Right lobe of liver (tissue), 4 donors: ENCODE measurements at regions not wholly inside any gene's neighbourhood (a gene's known extent, or its start where the extent isn't known, plus 50 kb on each side); places are given as distances from the start of the nearest gene placed in this dataset.

Experiments
- CTCF ChIP-seq, 4 donors: fragments of 200-600 bp in 3 of 4; fragments of 450-650 bp in 1 of 4; IDR thresholded peaks; one replicate each; pipeline versions ENCODE4 v1.5.1 to v1.8.0; 2016 to 2022; ENCODE audit warnings: antibody characterized with exemption in 4 of 4, mild to moderate bottlenecking in 2 of 4
- POLR2A ChIP-seq: fragments of 450-650 bp; IDR thresholded peaks from one replicate; pipeline ENCODE4 v1.6.1; 2017; ENCODE audit warnings: antibody characterized with exemption, mild to moderate bottlenecking
- donor health status: DM: no; HTN: no; CAD: no.
- donor health status: DM: no; HTN: no; CAD: no.
- donor health status: DM: no; HTN: yes; CAD: no.

- TF ChIP-seq POLR2A: no peak
- no peak for TF ChIP-seq CTCF (IDR thresholded peaks at IDR 0.05)
Measured at GRCh38 chr18:73419531-73419930, 551.7 kb upstream of the NETO1 start.
